ENCODE measurements at regions not wholly inside any gene's neighbourhood (a gene's known extent, or its start where the extent isn't known, plus 50 kb on each side); places are given as distances from the start of the nearest gene placed in this dataset.
A peak's percentile ranks its signal among the peaks of the same experiment; 100 is the strongest.

DNA sequence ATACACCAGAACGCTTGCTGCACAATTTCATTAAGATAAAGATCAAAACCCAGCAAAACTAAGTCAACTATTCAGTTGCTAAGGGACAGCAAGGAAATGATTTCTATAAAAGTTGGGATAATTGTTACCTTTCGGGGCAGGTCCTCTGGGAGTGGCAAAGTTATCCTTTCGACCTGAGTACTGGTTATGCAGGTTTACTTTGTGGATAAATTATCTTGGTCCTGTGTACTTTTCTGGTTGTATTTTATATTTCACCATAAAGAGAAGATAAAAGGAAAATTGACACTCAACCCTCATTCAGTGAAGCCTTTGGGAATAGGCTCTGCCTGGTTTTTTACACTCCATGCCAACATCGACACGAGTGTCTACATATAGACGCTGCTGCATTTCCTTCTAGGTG is 146.5 kb downstream of the SYK start:
- no peak for DNase-seq

DNA sequence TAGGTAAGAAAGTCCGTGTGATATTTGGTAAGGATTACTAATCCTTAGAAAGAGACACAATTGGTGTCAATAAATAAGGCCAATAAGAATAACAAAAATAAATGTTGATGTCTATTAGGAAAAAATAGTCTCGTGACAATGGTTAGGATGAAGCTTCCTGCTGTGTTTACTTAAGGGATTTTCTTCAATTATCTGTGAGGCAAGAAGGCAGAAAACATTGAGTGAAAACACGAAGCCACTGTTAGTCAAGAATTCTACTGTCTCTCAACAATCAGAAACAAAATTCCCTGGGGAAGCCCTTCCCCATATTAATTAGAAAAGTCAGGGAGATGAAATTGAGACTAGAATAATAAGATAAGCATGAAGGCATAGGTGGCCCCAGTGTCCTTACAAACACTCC is 149.0 kb downstream of the SYK start:
- DNase-seq, result no peak

DNA sequence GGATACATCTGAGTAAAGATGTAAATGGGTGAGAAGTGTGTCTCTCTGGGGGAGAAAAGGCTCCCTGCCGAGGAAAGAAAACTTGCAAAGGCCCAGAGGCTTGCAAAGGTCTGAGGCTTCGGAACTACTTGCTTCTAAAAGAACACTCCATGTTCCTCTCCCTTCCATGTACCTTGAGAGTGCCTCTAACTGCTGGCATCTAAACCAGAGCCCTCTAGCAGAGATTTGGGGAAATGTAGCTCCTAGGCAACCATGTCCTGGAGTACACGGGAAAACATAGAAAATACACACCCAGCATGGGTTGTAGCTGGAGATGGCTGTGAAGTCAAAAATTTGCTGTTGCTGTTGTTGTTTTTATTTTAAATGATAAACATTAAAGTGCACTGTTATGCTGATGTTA is 151.6 kb downstream of the SYK start:
- no peak for DNase-seq

DNA sequence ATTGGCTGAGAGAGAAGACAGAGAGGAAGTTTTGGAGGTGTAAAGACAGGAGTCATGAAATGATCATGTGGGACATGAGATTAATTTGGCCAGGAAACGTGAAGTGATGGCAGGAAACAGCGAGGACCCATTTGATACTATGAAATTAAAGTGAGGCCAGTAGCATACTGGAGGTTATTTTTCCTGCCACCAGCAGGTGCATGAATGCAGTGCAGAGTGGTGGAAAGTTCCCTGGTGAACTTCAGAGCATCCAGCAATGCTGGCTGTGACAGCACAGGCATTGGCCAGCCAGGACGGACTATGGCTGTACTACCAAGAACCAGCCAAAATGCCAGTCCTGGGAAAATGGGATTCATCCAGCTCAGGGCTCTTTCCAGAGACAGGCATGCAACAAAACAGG is 152.2 kb downstream of the SYK start:
- no peak for DNase-seq

DNA sequence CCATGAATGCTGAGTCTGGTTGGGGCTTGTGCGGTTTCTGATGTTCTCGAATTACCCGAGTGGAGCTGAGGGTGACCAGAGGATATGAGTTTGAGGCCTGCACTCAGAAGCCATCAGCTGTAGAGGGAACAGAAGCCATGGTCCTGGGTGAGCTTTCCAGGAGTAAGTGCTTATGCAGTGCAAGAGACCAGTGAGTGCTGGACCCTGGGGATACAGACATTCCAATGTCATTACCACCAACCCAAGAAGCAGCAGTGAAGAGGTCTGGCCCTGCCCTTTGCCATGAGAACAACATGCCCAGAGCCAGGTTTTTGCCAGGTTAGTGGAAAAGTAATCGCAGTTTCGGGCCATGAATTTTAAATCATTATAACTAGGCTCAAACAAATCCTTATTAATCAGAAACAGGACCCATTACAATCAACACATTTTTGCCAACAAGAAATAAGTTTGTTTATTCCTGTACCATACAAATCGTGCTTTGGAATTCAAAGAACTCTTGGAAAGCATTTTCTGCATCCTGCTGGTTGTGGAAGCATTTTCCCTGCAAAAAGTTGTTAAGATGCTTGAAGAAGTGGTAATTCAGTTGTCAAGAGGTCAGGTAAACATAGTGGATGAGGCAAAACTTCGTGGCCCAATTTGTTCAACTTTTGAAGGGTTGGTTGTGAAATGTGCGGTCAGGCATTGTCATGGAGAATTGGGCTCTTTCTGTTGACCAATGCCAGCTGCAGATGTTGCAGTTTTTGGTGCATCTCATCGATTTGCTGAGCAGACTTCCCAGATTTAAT is 154.6 kb downstream of the SYK start:
- no peak for DNase-seq

DNA sequence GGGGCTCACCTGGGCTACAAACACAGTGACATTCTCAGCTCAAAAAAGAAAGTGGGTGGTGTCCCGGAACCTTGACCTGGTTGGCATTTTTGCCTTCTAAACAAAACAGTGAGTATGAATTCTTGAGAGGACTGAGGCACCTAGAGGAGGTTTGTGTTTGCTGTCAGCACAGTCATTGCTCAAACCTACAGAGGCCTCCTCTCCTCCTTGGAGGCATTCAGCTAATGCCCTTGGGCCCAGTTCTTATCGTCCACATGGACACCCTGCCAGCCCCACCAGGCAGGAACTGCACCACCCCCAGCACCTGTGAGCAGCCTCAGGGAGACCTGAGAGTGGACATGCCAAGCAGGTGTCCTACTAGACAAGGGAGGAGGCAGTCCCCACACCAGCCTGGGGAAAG is 156.7 kb downstream of the SYK start:
- DNase-seq, result no peak

DNA sequence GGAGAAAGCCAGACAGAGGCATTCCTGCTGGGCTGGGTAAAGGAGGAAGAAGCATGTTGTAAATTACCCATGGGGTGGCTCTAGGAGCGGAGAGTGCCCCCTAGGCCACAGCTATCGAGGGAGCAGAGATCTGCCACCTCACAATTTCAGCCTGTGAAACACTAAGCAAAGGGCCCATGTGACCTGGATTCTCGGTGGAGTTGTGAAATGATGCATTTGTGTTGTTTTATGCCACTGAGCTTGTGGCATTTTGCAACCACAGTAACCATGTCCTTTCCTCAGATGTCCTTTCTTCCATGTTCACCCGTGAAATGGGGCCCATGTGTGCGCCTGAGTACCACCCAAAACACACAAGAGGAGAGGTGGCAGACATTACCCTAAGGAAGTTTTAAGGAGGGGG is 159.3 kb downstream of the SYK start:
- DNase-seq, result no peak

DNA sequence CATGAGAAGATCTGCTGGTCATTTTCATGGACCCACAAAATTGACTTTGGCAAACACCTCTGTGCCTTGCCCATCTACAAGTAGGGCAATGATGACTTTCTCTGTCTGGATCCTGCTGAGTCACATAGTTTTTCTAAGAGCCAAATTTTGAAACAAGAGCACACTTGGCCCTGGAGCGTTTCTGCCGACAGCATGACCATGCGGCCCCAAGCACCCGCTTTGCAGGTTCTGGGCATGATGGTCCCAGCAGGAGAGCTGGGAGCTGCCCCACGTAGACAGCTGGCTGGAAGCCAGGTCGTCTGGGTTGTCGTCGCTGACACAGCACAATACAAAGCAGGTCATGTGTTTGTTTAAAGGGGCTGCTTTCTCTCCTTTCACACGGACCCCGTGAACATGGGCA is 159.8 kb downstream of the SYK start:
- no peak for DNase-seq

DNA sequence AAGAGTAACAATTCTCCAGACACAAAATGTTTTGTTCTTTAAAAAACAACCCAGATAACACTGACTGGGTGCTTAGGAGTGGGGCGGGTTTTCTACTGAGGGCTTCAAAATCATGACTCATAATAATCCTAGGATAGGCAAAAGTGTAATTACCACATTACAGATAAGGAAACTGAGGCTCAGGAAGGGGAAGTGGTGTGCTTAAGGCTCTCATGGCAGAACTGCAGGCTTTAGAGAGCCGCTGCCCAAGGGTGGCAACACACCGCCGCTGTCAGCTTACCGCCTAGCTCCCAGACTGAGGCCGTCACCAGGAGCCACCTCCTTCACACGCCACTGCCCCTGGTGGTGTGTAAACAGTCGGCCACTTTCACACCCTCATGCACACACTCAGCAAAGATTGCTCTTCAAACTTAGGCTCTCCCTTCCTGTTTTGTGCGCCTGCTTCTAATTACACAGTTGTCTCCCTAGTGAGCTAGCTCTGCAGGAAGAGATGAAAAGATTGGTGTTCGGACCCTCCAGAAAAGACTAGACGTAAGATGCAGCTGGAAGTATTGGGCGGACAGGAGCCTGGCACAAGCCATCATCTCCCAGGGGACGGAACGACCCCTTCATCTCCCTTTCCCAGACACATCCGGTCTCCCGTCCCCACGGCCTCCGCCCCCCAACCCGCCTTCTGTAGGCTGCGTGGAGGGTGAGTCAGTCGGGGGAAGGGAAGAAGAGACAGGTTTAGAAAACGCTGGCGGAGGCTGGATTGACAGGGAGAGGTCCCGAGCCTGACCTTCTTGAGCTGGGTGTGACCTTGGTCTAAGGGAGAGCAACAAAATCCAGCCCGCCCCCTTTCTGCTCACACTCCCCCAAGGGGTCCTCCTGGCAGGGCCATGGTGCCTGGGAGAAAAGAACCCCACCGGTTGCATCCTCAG is 162.7 kb downstream of the SYK start:
- peak; percentile 3 for DNase-seq

DNA sequence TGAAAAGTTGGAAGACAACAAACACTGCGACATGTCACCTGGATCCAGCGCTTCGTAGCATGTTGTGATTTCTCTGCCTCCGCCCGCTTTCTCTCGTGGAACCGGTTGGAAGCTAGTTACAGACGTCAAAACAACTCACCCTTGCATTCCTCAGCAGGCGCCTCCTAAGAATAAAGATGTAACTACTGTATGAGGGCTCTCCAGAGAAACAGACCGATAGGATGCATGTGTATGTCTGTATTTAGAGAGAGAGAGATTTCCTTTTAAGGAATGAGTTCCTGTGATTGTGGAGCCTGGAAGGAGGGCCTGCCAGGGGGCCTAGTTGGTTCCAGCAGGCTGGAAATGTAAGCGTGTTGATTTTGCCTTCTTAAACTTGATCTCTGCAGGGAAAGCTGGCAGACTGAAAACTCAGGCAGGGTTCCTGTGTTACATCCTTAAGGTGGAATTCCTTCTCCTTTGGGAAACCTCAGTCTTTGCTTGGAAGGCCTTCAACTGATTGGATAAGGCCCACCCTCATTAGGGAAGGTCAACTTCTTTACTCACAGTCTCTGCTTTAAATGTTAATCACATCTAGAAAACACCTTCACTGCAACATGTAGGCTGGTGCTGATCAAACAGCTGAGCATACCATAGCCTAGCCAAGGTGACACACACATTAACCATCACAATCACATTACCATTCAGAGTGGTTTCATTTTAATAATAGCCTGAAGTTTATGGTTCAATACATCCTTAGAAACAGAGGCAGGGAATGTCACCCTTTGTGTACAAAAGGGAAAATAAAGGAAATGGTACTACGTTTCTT is 163.8 kb downstream of the SYK start:
- DNase-seq, result no peak

DNA sequence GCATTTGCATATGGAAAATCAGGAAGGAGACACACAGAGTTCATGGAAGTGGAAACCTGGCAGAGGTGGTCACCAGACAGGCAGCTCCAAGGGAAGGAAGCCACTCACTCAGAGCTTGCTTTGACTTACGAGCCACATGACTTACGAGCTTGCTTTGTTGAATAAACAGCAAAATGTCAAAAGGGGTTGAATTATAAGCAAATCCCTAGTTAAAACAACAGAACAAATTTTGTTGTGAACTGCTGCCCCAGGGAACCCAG is 164.3 kb downstream of the SYK start:
- DNase-seq, result no peak

DNA sequence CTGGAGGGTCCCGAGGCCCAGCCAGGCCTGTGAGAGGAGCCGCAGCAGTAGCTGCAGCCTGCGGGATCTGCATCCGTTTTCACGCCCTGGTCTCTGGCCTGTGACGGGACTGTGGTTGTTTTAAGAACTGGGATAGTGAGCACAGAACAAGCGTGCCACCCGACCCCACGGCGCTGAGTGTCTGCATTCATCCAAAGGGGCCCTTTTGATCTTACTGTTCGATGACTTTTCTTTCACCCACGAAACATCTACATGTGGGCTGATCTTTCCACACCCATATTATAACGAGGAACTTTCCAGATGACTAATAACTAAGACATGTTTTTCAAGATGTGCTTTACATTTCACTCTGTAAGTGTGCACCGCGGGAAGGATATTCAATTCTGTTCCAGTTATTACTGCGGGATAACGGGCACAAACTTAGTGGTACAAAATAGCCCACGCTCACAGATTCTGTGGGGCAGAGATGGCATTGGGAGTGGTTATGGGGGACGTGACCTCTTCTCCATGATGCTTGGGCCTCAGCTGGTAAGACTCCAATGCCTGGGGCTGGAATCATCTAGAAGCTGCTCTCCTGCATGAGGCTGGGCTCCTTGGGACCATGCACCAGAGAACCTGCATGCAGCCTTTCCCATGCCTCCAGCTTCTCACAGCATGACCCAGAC is 165.0 kb downstream of the SYK start:
- no peak for DNase-seq

DNA sequence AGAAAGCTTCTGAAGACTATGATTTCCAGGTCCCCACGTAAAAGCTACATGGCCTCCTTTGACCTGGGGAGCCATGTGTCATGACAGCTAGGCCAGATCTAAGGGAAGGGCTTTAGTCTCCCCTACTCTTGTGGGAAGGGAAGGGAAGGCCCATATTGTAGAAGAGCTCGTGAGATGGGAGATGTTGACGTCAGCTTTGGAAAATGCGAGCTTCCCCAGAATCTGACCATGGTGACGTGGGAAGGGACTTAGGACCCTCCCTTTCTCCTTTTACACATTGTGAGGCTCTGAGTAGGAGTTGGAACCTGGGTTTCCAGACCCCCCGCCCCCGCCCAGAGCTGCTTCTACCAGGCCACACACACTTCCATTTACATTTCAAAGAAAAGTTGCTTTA is 165.5 kb downstream of the SYK start:
- DNase-seq, result no peak

DNA sequence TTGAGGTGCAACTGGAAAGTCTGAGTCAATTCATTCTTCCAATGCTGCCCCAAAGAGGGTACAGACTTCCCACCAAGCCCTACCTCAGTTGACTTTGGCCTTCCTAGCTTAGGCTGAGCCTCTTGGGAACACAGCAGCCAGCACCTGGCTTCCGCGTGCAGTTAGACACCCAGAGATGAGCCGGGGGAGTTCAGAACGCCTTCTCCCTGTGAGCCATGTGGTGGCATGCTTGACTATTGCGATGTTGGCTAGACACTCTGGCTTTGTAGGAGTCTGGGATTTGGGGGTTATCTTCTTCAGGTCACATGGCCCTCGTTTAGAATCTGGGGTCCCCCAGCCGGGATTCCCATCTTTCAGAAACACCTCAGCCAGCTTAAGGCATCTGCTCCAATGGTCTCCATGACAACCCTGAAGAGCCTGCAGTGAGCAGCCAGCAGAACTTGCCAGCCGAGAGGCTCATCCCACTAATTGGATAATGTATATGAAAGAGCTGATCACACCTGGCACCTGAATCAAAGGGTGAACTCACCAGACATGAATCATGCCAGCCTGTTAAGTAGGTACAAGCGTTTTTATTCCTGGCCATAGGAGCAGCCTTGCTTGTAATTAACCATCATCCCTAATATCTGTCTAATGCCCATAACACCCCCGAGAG is 167.5 kb downstream of the SYK start:
- no peak for DNase-seq

DNA sequence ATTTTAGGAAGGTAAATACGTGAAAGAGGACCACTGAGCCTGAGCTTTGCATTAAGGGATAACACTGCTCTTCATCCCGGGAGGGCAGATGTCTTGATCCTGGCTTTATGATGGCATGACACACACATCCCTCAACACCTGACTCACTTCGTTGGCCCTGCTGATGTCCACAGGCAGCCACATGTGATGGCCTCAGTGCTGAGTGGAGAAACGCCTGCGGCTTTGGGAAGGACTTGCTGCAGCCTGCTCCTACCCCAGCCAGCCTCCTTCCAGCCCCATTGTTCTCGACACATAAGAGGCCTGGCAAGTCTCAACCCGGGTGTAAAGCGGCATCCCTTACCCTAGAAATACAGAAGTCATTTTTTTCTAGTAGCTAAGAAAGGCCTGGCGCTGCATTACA is 169.0 kb downstream of the SYK start:
- DNase-seq, result no peak

DNA sequence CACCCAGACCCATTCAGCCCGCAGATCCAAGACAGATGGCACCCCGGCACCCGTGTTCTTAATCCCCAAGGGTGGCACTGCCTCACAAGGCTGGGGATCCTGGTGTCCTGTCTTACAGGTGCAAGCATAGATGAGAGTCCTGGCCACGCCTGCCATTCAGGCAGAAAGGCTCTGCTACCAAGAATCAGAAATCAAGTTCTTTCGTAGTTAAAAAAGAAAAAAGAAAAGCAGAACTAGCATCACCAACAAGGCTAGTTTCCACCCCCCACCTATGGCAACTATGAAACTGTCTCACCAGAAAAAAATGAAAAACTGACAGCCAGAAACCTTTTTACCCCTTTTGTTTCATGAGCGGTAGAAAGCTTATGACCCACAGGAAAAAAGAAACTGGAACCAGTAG is 170.4 kb downstream of the SYK start:
- DNase-seq, result no peak

DNA sequence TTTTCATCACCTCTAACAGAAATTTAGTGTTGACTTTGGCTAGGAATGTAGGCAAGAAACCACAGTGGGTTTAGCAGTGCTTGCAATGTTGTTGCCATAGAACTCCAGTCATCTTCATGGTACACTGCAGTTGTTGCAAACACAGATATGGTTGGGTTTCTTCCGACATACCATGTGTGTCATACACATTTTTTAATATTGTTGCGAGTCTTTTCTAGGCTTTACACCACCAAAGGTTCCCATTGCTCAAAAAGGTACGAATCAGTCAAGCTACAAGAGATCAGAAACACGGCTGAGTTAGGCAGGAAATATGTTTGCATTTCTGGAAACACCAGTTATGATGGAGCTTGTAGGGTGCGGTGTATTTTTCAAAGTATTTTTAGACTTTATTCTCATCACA is 172.4 kb downstream of the SYK start:
- DNase-seq, result no peak

DNA sequence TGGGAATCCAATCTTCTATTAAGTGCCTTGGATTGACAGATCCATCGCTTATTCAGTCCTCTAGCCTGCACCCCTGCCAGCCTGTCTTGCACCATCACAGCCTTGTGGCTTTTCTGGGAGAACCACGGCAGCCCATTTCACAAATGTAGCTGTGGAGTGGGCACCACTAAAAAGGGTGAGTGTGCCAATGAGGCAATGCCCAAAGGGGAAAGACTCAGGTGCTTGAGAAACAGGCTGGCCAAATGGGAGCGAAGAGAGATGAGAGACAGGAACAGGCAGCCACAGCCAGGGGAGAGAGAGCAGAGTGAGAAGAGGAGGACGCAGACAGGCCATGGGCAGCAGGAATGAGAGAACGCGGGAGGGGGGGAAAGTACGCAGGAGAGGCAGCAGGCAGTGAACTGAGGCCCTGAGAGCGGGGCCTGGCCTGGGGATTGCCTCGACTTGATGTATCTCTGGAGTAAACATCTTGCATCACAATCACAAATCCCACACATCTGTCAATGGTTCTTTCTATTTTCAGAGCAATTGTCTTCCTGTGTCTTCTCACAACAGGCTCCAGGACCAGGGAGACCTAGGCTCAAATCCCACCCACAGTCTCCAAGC is 173.1 kb downstream of the SYK start:
- no peak for DNase-seq

DNA sequence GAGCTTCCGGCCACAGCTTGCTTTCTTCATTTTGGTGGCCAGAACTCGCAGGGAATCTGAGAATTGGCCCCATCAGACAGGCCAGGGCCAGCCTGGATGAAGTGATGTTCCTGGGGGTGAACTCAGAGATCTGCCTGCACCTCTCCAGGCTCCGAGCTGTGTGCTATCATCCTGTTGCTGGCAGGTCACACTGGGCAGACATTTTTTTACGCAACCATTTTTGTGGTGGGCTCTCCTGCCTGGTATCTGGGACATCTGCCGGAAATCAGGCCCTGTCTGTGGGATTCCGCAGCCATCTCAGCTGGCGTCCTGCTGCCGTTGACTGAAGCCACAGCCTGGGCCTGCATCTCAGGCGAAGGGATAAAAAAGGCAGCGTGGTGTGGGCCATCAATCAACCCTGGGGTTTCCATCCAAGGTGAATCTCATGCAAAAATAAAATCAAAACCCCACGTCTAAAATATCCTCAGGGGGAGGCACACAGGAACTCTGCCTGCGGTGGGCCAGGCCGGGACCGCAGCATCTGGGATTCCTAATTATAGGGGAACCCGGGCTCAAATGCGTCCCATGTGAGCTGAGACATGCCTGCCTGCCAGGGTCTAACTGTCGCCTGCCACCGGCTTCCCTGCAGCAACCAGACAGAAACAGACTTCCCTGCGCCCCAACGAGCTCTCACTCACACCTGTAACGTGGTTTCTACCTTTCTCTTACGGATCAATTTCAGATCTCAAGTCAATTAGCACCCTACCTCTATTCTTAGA is 174.3 kb downstream of the SYK start:
- DNase-seq, result no peak

DNA sequence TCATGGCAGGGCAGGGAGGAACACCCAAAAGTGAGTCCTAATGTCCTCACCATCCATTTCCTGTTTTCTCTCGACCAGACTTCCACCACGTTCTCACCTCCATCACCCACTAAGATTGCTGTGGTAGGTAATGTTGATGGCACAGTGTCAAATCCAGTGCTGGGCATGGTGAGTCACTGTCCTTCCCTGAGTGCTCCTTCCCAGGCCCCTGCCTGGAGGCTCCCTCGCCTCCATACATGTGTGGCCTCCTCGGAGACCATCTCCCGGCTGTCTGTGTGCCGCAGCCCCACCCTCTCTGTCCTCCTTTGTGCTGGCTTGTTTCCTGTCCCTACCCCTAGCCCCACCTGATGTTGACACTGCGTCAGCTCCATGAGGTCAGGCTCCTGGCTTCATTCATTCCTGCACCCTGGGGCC is 177.5 kb downstream of the SYK start:
- no peak for DNase-seq

DNA sequence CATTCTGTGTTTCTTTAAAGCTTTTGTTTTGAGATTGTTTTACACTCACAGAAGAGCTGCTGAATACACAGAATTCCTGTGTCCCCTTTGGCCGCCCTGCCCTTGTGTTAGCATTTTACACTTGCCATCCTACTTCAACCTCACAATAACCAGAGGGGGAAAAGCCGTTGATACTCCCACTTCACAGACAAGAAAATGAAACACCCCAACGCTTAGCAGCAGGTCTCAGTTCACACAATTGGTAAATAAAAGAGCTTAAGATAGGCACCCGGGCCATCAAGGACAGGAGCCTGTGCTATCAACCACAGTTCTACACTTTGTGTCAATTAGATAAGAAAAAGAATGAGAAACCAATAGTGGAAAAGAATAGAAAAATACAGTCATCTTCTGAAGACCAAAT is 178.0 kb downstream of the SYK start:
- no peak for DNase-seq

DNA sequence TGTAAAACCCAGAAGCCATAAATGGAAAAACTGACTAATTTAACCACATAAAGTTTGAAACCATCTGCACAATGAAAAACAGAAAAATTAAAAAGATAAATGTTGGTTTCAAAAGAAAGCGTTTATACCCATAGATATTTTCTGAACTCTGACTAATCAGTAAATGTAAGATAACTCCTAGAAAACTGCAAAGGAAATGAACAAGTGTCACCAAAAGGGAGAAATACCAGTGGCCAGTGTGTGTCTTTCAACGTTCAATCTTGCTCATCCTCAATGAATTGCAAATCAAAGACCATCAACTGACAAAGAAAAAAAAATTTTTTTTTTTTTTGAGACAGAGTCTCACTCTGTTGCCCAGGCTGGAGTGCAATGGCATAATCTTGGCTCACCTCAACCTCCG is 180.1 kb downstream of the SYK start:
- DNase-seq, result no peak

All from CD4-positive, alpha-beta T cell treated with Interleukin-12 subunit alpha and Interleukin-12 subunit beta, for 1 hour (primary cell).